CD4-positive, alpha-beta T cell treated with Interleukin-10 for 1 hour (primary cell): ENCODE measurements at regions not wholly inside any gene's neighbourhood (a gene's known extent, or its start where the extent isn't known, plus 50 kb on each side); places are given as distances from the start of the nearest gene placed in this dataset.

ENCODE experiments used
- DNase-seq: peaks from one replicate; pipeline ENCODE4 v3.0.0-alpha.2; 2020

DNA sequence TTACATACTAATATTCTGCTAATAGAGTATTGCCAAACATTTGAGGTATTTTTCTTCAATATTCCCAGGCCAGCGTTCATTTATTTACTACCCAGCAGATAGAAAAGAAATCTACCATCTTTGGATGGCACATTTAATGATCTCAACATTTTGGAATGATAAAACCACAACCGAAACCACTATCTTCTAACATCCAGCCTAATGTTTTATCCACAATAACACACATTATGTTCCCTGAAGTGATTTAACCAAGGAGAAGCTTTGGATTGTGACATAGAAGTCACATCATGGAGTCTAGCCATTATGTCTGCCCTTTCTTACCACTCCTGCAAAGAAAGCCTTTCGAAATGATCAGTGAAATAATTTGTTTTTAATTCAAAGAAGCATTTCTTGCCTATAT is 497.1 kb upstream of the PLXNA2 start:
- no peak for DNase-seq

DNA sequence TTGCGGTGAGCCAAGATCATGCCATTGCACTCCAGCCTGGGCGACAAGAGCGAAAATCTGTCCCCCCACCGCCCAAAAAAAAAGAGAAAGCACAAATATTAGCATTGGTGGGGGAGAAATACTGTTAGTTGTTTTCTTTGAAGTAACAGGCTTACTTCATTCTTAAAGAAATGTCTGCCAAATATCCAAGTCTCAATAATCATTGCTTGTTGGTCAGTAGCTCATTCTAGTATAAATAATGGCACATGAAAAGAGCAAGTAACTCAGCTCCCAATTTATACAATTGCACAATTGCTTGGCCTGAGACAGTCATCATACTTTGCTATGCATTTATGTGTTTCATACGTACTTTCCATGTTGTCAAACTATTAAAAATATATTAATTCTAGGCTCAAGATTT is 499.2 kb upstream of the PLXNA2 start:
- DNase-seq: no peak

DNA sequence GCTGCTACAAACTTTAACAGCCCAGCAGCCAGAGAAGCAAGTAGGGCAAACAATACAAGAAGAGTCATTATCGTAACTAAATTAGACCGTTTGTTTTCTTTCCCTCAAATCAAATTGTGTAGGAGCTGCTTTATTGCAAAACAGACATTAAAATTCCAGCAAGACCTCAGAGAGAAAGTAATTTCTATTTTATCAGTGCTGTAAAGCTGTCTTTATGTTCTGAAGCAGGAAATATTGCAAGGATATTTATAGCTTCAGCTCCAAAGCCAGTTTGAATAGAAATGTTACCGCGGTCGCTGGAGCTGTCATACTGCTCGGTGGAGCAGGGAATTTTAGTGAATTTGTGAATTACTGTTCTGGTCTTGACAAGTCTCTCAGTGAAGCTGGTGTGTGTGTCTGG is 503.8 kb upstream of the PLXNA2 start:
- no peak for DNase-seq

DNA sequence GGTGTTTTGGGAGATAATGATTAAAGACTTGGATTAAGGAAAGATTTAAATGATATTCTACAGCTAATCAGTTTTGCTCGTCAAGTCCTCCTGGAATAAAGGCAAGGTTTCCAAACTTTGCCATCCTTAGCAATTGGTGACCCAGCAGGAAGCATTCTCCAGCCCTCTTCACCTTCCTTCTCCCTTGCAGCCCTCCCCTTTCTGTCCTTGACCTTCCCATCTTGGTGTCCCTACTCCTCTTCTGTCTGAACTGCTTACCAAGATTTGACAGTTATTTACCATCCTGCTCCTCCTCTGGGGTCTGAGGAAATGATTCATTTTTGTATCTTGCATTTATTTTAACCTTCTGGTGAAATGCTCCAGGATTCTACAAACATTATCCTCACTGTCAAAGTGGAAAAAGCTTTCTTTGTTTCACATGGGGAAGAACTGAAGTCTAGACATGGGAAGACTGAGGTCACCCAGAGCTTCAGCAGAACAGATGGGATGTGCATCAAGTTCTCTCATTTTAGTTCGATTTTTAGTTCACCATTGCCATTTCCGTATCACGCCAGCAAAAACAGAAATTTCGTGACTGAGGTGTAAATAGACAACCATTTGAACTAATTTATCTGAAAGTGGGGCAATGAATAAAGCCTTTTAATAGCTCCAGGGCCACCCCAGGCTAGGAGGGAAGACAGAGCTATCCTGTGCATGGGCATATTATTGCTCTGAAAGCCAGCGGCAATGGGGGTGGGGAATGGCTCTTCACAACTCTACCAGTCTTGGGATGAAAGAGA is 504.4 kb upstream of the PLXNA2 start:
- DNase-seq: no peak

DNA sequence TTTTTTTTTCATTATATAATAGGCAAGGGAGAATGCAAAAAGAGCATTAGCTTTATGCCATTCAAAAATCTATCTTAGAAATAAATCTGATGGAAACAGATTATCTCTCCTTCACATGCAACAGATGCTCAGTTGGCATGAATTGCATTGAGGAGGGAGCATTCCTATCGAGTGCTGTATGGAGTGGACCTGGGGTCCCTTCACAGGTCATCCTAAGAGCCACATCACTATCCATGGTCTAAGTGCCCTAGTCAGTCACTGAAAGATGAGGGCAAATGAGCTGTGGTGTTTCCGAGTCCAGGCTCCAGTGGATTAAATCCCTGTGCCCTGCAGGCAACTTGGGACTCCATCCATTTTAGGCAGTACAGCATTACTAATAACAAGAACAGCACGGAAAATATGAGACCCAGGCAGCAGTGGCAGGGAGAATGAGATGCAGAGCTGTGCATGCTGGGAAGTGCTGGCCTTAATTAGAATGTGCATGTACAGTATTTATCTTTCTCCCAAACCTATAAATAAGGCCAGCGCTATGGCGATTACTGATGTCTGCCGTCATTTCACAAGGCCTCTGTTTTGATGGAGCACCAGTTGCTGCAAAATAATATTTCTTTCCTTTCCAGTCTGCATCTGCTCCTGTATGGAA is 512.3 kb upstream of the PLXNA2 start:
- no peak for DNase-seq

DNA sequence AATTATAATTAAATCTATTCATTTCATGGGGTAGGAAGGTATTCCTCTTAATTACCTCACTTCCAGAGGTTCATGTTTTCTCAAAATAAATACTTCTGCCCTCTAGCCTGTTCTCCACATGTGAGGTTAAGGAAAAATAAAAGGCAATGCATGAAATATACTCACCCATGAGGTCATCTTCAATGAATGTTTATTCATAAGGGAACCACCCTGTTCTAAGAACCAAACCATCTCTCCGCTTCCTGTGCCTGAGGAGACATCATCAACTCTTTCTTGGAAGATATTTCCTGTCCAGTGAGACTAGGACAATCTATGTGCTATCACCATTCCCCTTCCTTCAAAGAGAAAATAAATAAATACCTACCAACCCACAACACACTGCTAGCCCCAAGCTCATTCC is 513.7 kb upstream of the PLXNA2 start:
- no peak for DNase-seq

DNA sequence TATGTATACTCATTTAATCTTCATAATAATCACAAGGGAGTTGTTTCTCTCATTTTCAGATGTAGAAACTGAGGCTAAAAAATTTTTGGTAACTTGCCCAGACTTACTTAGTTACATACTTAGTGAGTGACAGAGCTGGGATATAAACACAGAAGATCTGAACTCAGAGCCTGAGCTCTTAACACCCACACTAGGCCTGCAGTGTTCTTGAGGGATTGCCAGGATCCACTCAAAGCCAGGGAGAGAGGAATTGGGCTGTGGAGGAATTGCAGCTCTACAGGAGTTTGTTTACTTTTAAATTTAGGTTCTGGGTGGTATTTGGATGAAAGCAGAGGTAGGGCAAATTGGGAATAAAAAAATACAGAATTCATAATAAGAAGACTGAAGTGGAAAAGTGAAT is 515.1 kb upstream of the PLXNA2 start:
- DNase-seq: no peak

DNA sequence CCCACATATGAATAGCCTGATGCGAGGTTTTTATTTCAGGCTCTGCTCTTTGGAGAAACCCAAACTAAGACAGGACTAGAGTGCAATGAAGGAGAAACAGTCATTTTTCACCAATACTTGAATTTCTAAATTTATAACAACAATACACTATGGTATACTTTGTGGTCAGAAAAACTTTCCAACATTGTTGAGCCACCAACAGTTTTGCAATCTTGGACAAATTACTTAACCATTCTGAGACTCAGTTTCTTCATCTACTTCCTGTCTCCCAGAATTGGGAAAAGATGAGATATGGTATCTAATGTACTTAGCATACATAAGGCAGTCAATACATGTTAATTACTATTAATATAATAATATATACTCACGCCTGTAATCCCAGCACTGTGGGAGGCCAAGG is 519.8 kb upstream of the PLXNA2 start:
- DNase-seq: no peak

DNA sequence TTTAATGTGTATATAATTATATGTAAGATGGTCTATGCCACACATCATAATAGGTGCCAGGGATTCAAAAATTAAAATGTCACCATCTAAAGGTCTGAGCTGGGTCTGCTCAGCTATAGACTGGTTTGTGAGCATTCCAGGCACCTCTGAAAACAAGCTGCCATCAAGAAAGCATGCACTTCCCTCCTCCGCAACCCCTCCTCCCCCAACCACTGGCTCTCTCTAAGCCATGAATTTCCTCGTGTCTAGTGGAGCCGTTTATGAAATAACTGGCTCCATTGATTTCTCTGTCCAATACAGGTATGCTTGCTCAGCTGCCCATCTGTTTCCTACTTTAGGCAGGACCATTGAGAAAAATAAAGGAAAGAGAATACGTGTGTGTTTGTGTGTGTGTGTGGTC is 522.6 kb upstream of the PLXNA2 start:
- no peak for DNase-seq

DNA sequence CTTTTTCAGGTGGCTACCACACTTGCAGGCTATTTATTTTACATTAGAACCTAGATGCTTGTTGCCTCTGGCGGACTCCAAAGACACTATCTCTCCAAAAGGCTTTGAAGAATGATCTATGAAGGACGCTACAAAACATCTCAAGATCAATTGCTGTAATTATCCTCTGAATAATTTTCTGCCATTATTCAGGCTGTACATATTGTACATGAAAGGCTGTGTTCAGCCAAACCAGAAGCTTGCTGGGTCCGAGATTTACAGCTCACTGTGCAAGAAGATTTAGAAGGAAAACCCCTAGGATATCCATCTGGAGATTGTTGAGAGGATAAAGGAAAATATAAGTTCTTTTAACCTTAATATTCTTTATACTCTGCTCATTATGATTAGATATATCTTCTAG is 523.6 kb upstream of the PLXNA2 start:
- DNase-seq: no peak

DNA sequence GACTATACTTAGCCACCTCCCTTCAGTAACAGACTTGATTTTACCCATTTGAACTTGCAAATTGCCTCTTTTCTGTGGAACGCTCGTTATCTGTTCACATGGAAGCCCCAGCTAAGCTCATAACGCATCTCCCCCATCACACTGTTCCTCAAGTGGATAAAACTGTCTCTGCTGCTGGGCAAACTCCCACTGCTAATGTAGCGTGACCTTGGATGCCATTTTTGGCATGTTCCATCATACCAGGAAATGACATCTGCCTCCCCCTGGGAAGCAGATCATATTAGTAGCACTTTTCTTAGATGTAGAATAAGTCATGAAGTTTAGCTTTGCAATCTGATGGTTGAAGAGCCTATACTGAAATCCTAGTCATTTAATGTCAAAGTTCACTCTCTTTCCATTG is 528.7 kb upstream of the PLXNA2 start:
- no peak for DNase-seq

DNA sequence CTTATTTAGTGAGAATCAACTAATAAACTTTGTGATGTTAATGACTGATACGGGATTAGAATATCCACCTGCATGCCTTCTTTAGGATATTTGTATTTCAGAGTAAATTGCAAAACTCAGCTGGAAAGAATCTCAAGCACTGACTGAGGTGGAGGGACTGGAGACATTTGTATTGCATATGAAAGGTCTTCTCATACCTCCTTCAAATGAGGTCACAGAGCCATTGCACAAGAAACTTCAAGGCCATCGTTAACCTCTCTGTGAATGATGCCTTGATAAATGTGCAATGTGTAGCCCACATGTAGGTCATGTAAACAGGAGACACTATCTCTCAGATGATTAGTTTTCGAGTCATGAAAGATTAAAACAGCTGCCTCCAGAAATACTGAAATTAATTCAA is 531.7 kb upstream of the PLXNA2 start:
- DNase-seq: no peak

DNA sequence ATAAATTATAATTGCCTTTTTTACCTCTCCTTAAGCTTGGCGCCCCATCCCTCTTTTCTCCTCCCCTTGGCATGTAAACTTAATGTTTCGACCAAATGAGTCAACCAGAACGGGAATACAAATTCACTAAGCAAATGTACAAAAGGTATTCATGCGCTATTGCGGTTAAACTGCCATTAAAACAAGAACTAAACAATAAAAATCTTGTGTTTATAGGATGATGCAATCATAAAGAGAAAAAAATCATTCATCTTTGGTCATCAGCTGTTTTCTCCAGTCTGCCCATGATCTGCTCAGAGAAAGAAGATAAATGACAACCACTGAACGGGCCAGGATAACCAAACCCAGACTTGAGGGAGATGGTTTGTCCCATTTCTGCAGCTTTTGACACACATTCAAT is 534.2 kb upstream of the PLXNA2 start:
- no peak for DNase-seq

DNA sequence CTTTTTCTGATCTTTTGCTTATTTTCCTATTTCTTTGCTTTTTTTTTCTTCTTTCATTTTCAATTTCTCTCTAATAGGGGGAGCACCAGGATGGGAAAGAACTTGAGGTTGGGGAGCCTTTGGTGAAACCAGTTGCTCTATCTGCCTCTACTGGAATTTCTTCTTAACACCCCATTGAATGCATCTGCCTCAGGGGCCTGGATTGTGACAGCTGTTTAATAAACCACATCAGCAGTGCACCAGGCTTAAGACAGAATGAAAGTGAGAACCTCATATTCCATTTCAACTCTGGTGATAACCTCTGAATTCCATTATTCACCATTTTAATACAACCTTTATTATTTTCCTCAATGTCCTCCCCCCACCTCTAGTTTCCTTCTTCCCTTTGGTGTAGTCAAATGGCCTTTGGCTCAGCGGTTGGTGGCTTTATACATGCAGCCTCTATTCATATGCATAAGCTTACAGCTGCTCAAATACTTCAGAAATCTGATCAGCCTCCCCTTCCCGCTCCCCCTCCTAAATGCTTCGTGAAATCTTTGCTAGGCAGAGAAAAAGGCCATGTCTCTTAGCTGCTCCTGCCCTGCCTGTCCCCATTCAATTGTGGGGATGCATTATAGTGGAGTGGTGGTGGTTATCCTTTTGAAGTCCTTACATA is 537.3 kb upstream of the PLXNA2 start:
- DNase-seq: no peak

DNA sequence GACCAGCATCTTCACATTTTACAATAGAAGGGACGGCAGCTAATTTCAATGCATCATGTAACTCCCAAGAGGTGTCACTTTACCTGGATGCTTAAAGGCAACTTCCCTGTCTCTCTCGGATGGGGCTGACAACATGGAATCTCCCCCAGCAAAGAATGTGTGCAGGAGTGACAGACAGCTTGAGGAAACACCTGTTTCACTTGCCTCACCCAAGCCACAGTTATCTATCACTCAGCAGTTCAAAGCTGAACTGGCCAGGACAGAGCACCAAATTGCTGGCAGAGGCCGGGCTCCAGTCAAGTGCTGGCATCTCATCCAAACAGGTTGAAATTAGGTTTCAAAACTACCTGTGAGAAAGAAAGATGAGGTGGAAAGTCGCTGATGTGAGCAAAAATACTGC is 538.0 kb upstream of the PLXNA2 start:
- DNase-seq: no peak

DNA sequence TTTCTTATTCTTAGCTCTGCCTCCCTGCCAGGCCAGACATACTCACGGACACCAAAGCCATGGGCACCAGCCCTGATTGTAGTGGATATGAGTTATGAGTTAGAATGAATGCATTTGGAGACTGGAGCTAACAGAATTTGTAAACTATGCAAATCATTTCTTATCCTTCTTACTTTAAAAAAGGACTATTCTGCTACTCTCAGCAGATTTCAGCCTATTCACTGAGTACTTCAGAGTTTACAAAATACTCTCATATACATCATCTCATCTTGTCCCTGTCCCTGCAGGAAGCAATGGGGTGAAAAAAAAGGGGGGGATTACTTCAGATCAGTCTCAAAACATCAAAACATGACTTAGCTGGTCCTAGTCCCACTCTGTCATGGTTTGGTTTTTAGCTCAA is 541.4 kb upstream of the PLXNA2 start:
- DNase-seq: no peak

DNA sequence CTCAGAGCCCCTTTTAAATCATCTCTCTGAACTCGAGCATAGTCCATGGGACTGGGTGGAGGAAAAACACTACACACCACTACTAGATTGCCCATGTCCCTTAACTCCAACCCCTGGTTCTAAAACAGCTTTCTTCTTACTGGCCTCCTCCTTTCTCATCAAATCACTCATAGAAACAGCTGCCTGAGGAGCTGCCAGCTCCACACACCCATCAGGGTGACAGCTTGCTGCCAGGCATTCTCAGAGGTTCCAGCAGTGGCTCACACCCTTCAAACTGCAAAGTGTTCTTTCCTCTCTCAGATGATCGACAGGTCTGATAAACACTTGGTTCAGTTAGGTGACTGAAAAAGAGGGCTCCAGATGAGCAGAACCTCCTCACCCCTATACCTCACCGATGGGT is 543.0 kb upstream of the PLXNA2 start:
- DNase-seq: no peak

DNA sequence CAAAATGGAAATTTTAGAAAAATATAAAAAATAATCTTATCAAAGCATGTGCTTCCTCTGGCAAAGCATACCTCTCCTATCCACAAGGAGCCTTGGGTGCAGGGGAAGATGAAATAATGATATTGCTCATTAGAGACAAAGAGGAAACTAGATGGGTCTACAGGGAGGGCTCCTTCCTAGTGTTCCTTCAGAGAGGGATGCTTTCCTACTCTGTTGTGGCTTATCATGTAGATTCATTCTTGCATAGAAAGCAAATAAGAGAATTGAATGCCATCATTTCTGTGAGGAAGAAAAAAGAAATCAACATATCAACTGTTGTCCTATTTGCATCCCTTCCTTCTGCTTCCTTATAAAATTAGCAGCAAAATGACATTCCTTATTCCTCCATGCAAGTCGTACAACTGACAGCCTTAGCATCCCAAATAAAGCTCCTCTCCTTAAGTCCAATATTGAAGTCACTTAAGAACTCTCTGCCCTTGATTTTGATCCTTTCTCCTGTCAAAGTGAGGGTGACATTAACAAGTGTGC is 543.9 kb upstream of the PLXNA2 start:
- DNase-seq: no peak

DNA sequence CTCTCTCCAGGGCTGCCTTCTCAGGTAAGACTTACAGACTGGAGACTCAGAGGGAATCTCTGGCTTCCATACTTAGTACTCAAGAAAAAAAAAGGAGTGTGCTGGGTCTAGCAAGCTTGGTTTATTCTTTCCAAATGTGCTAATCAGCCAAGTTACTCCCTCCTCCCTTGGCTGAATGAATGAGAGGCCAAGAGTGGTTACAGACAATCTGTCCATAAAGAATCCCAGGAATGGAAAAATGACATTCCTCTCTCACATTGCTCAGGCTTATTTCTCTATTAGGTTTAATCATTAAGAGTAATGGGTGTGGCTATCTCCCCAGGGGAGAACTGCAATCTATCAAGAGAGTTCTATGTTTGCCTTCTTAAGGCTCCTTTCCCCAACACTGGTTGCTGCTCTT is 547.3 kb upstream of the PLXNA2 start:
- no peak for DNase-seq

DNA sequence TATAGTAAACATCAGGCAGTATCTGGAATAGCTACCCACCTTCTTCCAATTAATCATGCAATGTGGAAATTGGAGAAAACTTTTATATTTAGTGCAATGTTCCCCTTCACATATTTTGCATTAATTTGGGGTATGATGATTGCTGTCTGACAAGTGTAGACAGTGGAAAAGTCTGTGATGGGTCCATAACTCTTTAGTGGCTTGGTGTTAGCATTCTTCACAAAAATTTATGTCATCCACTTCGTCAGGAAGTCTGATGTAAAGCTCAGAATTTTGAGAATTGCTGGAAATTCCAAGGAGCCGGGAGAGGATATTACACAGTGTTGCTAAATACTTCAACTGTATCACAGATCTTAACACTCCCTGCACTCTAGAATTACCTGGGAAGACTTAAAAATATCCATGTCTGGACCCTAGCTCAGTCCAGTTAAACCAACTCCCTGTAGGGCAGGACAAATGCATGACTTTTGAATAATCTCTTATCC is 549.7 kb upstream of the PLXNA2 start:
- no peak for DNase-seq

DNA sequence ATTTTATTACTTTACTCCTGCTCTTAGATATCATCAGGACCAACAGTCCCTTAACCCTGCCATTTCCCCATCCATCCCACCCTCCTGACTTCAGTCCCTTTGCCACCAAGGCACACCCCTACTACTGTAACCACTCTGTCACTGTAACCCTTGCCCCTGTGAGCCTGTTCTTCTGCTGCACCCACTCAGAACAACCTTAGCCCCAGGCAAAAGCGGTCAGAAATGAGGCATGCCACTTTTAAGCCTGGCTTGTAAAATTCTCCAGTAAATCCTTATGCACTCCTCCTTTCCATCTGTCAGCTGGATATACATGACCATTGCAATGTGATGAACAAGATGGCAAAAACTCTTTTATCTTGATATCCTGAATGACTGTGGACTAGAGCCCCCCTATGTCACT is 555.0 kb upstream of the PLXNA2 start:
- DNase-seq: no peak

DNA sequence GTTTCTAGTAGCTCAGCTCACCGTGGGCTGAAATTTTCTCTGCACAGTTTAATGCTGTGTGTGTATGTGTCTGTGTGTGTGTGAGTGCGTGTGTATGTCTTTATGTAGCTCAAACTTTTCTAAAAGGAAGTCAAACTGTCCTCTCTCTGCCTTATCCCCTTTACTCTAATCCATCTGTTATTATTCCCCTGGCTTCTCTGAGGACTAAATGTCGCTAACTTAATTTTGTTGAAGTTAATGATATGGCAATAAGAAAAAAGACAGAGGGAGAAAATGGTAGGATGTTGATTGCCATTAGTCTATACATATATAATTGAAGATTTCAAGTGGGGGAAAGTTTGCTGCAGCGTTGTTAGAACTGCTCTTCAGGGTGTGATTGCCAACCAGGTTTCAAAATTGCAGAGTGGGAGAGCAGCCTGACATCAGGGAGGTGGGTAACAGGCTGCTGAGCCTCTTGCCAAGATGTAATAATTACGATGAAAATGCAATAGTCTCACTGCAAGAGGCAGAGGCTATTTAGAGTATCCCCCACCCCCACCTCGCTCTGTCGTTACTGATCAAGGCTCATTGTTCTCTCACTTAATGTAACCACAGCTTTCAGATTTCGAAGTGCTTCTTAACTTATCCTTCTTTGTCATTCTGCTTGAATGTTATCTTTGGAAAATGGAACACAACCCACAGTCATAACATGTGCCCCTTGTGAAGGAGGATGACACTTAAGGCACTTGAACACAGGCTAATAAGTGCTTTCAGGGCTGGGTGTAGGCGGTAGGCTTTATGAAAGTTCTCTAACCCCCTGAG is 559.0 kb upstream of the PLXNA2 start:
- DNase-seq: no peak

DNA sequence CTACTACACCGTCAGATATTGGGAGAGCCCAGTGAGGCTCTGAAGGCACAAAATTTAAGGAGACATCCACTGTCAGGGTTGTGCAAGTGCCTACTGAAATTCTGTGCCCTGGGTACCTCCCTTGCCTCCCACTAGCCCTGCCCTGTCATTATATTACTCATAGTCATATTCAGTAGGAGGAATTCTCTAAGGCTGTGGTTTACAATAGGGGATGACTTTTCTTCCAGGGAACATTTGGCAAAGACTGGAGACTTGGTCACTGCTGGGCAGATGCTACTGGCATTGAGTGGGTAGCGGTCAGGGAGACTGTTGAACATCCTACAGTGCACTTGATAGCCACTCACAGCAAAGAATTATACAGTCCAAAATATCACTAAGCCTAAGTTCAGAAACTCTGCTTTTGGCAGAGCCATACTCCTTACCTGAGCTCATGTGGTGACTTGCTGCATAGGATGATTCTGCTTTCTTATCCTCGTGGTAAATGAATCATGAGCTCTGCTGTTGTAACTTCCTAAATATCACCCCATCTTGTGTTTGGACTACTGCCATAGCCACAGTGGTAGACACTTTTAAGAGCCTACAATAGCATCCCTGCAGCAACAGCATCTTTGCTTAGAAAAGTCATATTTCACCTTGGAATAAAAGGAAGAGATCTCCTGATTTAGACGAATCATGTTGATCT is 563.4 kb upstream of the PLXNA2 start:
- no peak for DNase-seq
